ENCODE measurements at regions not wholly inside any gene's neighbourhood (a gene's known extent, or its start where the extent isn't known, plus 50 kb on each side); places are given as distances from the start of the nearest gene placed in this dataset.
"Not testable (repeated sequence)": the region's sequence is repeated elsewhere in the genome, so short reads cannot be mapped to it uniquely, and the experiment has no call there.

DNA sequence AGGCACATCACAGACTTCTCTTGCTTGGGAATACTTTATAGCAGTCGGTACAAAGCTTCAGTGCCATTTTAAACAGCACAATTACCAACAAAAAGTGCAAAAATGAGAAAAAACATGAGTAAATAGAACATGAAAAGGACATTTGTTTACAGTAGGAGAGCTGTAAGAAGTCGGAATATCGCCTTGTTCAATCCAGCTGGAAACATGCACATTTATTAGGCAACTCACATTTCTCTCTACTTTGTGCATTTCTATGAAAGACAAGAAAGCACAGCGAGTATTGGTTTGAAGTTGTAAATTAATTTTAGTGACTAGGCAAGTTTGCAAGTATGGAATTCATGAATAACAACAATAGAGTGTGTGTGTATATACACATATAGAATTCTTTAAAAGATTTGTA lies 484.7 kb downstream of the DACH1 start:
- DNase-seq (ENCODE audit: low spot score), result no peak

DNA sequence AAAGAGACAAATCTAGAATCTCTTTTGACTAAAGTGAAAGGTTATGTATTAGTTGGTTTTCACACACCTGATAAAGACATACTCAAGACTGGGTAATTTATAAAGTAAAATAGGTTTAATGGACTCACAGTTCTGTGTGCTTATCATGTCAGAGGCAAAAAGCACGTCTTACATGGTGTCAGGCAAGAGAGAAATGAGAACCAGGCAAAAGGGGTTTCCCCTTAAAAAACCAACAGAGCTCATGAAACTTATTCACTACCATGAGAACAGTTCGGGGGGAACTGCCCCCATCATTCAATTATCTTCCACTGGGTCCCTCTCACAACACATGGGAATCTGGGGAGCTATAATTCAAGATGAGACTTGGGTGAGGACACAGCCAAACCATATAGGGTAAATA lies 486.8 kb downstream of the DACH1 start:
- no peak for DNase-seq (ENCODE audit: low spot score)

DNA sequence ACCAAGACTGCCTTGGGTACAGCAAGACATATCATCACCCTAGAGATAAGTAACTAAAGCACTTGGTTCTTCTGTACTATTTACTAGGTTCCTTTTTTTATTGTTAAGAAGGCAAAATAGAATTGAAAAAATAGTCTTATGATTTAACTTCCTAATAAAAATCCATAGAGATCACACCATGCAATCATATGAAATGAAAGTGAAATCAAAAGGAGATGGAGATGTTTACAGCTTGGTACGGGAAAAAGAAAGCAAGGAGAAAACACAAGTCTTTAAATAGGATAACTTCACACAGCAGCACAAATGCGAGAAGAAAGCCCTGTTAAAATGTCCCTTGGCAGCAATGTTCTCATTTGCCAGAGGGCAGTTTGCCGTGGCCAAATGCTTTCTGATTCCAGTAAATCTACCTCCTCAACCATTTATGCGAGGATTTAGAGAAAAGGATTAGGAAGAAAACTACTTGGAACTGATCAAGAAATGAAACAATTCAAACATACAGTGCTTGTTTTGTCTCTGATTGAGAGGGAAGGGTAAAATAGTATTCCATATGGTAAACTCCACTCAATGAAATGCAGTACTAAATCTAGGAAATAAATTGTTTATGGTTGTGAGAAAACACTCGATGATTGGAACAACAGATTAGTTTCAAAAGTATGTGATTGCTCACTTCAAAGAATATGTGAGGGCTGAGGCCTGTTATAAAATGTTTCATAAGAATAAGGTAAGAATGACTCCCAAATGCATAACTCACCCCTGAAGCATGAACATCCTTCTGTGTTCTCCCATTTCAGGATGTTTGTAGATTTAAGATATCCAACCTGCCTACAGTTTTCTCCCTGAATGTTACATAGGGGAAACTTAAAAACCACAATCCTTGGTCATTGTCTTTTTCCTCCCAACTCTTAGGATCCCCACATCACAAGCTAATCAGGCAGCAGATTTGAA lies 487.8 kb downstream of the DACH1 start:
- DNase-seq (ENCODE audit: low spot score), result no peak

DNA sequence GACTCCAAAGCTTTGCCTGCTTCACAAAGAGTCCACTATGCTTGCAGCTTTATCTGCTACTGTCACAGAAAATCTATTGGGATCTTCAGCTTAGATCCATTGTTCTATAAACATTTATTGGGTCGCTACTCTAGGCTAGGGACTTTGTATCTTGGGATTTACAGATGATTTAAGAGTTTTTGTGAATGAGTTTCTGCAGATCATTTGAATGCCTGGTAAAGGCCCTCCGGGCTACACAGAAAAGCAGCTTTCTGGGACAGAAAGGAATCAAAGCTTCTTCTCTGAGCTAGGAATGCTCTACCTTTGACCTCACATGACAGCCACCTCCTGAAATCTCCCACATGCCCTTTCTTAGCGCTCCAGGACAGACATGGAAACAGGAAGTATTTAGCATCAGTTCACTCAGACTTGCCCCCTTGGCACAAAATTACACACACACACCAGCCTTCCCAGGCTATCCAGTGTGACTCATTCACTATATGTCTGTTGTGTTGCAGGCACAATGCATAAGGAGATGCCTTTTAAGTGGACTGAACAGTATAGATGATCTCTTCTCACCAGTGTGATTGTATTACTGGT lies 492.4 kb downstream of the DACH1 start:
- DNase-seq (ENCODE audit: low spot score), result no peak

DNA sequence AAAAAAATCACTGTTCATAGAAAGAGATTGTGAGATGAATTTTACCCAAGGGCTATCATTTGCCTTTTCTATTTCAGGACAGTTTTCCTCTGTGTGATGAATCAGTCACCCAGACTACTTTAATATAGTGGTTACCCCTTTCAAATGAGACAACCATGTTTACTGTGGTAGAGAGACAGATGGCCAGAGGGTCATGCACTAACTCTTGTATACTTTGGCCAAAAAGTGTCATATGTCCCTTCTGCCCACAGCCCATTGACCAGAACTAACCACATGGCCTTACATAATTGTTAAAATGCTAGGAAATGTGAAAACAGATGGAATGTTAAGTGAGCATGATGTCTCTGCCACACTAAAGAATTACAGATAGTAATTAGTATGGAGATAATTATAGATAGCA lies 498.7 kb downstream of the DACH1 start:
- no peak for DNase-seq (ENCODE audit: low spot score)

DNA sequence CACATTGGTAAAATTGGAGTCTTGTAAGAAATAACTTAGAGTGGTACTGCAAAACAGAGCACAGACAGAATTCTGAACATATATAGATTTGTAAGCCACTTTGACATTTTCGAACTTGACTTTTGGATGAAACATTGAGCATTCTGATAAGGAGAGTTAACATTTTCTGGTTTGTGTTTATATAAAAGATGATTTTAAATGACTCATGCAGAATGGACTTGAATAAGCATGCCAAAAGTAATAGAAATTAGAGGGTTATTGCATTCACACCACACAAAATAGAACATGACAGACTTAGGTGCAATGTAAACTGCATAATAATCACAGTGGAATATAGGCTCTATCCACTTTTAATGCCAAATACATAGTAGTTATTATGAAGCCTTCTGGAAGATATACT lies 507.0 kb downstream of the DACH1 start:
- no peak for DNase-seq (ENCODE audit: low spot score)

DNA sequence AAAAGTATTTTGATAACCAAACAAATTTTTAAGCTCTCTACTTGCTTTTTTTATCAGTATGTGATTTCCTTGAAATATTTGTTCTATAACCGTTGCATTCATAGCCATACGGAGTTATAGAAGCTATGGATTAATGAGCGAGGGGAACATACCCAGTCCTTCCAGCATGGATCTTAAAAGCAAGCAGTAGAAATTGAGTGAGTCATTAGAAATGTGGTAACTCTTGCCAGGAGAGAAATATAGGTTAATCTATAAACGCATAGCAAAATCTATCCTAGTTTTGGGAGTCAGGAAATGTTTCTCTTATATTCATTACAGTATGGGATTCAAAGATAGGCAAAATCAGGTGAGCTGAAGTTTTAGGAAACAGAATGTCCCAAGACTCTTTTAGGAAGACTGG lies 507.4 kb downstream of the DACH1 start:
- DNase-seq (ENCODE audit: low spot score), result no peak

DNA sequence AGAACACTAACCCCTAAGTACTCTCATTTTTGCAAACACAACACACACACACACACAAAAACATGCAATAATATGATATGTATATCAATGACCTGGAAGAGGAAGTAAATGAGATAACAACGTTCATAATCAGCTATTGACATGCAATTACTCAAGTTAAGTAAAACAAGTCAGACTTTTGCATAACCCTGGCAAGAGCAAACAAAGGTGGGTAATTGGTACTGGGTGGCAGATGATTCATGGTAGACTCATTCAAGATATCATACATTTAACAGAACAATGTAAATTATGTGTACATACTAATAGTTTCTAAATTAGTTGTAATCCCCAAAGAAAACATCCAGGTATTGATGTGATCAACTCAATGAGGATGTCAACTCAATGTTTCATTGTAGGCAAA lies 508.8 kb downstream of the DACH1 start:
- no peak for DNase-seq (ENCODE audit: low spot score)

DNA sequence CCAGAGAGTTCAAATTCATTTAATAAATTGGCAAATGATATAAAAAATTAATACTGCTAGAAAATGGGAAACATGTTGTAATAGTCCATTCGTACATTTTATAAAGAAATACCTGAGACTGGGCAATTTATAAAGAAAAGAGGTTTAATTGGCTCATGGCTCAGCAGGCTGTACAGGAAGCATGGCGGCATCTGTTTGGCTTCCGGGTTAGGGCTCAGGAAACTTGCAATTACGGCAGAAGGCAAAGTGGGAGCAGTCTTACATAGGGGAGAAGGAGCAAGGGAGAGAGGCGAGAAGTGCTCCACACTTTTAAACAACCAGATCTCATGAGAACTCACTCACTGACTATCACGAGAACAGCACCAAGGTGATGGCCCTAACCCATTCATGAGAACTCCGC lies 512.0 kb downstream of the DACH1 start:
- DNase-seq (ENCODE audit: low spot score), result no peak

DNA sequence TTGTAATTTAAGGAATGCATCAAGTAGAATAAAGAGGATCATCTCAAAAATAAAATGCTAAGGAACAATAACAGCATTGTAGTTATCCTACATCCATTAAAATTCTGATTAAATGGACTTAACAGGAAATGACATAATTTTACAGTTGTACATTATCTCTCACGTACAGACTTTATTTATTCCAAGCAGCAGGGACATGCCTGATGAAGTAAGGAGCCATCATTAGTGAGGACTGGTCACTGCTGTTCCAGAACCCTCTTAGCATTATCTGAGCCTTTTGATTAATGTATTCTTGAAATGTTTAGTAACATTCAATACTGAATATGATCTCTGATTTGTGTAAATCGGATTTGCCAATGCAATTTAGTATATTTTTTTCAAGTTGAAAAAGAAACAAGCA lies 516.1 kb downstream of the DACH1 start:
- no peak for DNase-seq (ENCODE audit: low spot score)

DNA sequence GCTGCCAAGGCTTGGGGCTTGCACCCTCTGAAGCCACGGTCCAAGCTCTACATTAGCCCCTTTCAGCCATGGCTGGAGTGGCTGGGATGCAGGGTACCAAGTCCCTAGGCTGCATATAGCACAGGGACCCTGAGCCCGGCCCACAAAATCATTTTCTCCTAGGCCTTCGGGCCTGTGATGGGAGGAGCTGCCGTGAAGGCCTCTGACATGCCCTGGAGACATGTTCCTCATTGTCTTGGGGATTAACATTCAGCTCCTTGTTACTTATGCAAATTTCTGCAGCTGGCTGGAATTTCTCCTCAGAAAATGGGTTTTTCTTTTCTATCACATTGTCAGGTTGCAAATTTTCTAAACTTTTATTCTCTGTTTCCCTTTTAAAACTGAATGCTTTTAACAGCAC lies 521.1 kb downstream of the DACH1 start:
- DNase-seq (ENCODE audit: low spot score), result not testable (repeated sequence)

DNA sequence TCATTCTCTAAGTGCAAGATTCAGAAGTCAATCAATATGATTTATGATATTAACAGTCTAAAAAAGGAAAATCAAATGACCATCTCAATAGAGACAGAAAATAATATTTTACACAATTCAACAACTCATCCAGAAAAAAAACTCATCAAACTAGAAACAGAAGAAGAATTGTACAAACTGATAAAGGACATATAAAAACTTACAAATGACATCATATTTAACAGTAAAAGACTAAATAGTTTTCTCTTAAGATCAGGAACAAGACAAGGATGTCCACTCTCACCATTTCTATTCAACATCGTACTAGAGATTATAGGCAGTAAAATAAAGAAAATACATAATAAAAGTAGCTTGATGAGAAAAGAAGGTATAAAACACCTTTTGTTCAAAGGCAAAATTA lies 527.3 kb downstream of the DACH1 start:
- no peak for DNase-seq (ENCODE audit: low spot score)

DNA sequence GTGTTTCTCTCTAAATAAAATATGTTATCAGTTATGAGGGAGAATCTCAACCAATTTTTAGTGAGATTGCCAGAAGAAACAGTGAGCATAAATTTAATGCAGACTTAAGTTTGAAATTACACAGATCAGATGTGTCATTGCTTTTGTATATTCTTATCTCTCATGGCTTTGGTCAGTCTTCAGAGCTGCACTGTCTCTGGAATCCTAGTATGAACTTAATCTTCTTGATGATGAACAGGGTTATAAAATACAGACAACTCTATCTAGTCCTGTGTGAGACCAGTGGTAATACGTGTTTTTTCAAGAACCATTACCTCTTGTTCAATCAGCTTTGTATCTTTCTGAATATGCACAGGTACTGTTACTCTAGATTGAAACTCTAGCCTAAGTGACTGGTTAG lies 528.0 kb downstream of the DACH1 start:
- no peak for DNase-seq (ENCODE audit: low spot score)

DNA sequence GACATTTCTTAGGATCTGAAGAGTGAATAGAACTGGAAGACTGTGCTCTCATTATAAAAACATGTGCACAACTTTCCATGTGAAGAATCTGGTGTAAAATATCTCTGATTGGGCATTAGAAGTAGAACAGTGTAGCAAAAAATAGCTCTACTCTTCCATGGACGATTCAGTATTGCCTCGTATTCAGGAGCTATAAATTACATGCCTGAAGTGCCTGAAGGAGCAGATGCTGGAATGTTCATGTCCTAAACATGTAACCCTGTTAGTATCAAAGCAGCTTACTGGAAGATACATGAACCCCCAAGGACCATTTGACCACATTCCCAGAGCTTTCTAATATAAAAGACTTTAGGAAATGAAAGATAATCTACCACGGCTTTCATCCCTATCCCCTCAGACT lies 528.9 kb downstream of the DACH1 start:
- DNase-seq (ENCODE audit: low spot score), result no peak

DNA sequence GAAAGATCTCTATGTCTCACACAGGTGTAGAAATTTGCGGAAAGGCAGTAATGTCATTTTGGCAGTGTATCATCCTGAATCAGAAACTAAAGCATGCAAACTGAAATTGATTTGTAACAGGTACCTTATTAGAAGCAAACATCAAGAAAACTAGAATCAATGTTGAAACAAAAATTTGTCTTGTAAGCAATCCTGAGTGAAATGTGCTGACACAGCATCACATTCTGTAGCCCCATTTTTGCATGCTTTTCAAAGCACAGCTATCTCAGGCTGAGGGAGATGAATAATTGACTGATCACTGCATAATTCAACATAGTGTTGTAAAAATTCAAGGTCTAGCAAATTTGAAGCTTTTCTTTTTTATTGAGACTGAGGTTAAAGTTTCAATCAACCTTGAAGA lies 539.7 kb downstream of the DACH1 start:
- DNase-seq (ENCODE audit: low spot score), result no peak

DNA sequence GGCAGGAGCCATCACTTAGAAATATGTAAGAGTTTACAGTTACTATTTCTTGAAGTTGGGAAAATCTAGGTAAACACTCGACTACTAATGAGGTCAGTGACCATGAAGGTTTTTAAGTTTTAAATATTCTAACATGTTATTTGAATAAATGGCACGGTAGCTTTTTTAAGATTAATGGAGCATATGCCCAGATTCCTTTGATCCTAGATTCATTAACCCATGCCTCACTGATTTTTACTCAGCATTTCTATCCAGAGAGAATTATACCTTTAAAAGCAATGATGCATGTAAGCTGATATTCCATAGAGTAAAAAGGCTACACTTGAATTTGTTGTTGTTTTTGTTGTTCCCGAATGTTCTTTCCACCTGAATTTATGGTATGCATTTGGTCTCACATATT lies 541.4 kb downstream of the DACH1 start:
- no peak for DNase-seq (ENCODE audit: low spot score)

DNA sequence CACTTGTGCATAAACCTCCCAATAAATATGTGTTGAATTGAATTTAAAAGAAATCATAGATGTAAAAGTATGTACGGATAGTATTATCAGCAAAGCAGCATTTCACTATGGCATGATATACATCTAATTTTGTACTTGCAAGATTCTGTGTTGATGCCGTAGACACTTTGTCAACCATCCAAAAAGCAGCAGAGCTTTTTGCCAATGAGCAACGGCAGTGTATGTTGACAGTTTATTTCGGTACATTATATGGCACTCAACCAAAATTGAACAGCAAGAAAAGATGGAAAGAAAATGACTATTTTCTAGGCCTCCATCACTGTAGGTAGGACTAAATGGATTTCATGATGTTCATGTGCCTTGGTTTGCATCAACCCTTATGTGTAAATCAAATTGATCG lies 543.7 kb downstream of the DACH1 start:
- DNase-seq (ENCODE audit: low spot score), result no peak

DNA sequence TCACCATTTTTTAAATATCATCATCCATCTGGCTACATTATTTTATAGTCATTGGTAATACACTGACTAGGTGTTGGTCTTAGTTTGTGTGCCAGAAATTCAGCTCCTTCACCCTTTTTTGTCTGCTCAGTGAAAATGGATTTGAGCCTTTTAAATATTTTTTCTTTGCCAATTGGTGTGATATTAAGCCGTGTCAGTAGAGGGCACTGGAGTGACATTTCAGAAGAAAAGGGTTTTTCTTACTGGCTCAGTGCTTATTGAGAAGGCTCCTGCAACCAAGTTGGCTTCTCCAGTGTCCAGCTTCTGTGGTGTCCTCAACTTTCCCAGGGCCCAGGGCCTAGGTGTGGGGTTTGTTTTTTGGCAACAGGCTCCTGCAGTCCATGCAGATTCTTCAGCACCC lies 546.6 kb downstream of the DACH1 start:
- no peak for DNase-seq (ENCODE audit: low spot score)

DNA sequence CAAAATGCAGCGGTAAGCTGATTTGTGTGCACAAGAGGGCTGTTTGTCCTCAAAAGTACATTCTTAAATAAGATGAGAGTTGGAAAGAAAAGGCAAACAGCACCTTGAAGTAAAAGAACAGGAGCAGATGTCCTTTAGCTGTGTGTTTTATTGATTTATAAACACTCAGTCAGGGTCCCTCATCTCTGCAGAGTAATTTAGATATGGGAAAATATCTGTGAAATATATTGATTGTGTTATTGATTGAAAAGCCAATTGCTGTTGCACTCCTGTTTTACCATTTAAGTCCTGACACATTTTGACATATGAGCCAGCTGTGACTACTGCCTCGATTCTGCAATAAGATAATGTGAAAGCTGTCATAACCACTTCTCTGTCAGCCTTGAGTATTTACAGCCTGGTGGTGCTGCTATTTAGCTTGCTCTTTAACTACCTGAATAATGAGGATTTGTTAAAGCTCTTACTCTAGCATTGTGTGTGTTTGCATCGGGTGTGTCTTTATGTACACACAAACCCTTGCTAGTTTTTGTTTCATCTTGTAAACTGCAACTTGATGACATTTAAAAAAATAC lies 550.1 kb downstream of the DACH1 start:
- DNase-seq (ENCODE audit: low spot score), result no peak

DNA sequence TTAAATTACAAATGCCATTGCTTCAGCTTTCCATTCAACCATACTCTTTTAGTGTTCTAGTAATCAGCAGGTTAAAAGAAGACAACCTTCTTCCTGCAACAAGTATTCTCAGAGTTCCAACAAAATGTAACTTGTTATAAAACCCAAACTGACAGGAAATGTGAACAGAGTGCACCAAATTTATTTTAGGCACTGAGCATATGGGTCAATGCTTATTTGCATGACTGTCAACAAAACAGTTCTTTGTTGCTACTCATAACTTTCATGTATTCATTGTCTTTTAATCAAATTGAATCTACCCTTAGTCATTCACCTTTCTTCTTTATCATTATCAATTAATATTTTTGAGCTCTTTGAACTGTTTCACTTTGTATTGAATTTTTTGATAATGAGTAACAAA lies 554.1 kb downstream of the DACH1 start:
- DNase-seq (ENCODE audit: low spot score), result no peak

DNA sequence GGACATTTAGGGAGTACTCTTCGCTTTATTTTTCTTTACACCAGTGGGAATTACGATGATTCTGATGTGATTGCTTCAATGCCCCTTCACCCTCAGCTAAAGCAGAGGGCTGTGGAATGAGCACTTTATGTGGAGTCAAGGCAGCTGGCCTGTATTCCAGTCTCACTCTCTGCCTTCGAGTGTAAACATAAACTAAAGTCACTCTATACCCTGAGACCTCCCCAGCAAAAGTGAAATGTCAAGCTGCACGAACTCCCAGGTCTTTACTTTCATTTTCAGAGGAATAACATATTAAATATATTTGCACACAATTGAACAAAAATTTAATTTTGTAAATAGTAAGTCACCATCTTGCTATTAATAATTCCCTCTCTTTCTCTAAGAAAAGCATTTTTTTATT lies 557.1 kb downstream of the DACH1 start:
- DNase-seq (ENCODE audit: low spot score), result no peak

DNA sequence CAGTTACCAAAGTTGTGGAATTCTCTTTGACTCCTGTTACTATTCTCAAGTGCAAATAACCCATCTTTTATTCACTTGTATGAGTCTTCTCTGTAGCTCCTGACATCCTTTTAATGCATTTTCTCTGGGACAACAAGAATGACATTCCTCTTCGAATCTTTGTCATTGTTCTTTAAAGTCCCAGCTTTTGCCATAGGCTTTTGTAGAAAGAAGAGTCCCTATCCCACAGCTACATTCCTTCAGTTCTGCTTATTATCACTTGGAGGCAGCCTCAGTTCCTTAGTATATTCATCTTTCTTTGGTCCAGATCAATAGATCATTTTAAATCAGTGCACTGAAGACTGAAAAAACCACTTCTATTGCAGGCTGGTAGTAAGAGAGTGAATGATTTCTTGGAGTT lies 560.2 kb downstream of the DACH1 start:
- no peak for DNase-seq (ENCODE audit: low spot score)

DNA sequence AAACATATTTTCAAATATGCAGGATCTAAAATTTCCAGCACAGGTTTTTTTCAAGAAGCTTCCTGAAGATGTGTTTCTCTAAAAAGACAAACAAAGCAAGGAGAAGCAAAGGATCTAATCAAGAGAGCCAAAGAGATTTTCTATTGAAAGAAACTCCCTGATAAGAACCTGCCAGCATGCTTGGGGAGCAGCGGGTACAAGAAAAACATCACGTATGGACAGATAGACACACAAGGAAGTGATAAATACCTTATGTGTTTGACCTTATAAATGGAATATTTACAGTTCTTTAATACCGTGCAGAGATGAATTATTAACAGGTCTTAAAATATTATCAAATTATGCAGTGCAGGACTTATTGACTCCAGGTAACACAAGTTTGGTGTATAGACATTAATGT lies 562.1 kb downstream of the DACH1 start:
- no peak for DNase-seq (ENCODE audit: low spot score)

DNA sequence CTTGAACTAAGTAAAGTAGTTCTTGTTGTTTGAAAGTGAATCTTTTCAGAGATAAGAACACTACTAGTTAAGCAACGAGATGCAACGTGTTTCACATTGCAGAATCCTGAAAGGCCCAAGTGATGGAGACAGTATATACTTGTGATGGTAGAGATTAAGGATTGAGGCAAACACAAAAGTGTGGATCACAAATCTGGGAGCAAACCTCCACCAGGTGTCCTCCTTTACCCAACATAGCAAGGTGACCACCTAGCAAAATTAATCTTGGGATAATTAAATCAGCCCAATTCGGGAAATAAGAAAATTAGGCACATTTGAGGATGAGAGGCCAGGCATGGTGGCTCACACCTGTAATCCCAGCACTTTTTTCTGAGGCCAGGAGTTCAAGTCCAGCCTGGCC lies 563.9 kb downstream of the DACH1 start:
- no peak for DNase-seq (ENCODE audit: low spot score)
